ENCODE measurements at regions not wholly inside any gene's neighbourhood (a gene's known extent, or its start where the extent isn't known, plus 50 kb on each side); places are given as distances from the start of the nearest gene placed in this dataset.

DNA sequence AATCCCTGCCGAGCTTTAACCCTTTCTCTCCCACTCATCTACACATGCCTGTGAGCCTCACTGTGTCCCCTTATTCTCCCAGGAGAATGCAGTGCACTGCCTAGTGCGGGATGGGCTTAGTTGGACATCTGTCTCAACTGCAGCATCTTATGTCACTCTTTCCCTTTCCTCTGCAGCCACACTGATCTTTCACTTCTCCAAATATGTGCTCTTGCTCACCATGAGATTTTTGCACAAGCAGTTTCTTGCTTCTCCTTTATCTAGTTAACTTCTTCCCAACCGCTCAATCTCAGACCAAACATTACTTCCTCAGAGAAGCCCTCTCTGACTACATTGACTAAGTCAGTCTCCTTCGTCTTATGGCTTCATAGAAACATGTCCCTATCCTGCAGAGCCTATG lies 292.3 kb downstream of the KBTBD8 start:
- no peak for DNase-seq

DNA sequence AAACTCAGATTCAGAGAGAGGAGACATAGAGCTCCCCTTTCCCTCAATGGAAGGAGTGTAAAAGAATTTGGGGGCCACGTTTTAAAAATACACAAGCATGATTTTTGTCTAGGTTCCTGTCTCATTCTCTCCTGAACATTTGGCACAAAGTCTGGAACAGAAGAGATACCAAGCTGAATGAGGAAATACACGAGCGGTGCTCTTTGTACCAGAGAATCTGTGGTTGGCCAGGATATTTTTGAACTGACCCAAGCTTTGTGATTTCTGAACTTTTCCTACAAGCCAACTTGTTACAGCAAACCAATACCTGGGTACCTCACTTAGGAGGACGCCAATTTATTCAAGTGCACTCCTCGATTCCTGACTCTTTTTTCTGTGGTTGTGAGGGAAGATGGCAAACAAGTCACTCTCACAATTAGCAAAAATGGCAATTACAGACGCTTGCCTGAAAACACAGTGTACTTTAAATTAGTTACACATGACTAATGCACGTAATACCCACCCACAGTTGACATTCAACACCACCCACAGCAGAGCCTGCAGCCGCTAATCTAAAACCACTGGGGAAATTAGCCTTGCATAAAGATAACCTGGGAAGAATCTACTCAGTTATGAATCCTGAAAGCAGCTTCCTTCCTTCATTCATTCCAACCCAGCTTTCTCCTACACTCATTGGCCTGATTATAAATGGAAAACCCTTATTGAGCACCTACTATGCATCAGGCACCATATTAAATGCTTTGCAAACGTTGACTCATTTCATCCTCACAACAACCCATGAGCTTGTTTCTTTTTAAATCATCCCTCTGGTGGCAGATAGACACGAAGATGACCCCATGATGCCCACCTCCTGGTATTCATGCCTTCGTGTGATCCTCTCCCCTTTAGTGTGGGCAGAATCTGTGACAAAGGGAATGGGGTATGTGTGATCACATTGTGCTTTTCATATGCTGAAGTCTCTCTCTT lies 293.5 kb downstream of the KBTBD8 start:
- DNase-seq = no peak

DNA sequence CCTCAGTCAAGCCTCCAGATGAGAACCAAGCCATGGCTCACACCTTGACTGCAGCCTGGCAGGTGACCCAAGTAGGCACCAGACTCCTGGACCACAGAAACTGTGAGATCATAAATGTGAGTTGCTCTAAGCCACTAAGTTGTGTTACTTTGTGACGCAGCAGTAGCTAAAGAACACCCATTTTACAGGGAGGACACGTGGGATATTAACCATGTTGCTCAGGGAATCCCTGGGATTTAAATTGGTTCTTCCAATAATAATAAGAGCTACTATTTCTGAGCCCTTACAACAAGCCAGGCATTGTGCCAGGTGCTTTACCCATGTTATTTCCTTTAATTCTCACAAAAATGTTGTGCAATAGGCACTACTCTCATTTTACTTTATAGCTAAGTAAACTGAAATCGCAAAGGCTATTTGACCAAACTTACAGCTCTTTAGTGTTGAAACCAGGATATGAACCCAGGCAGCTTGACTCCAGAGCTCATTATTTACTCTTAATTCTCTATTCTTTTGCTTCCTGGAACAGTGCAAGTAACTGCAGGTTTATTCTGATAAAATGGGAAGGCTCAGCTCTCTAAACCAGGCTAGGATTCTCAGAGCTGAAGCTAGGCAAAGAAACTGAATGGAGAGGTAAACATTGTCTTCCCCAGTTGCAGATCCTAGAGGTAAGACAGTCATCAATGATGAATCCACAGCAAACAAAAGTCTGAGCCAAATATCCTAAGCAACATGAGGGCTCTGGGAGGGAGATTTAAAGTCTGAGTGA lies 294.4 kb downstream of the KBTBD8 start:
- DNase-seq = no peak

DNA sequence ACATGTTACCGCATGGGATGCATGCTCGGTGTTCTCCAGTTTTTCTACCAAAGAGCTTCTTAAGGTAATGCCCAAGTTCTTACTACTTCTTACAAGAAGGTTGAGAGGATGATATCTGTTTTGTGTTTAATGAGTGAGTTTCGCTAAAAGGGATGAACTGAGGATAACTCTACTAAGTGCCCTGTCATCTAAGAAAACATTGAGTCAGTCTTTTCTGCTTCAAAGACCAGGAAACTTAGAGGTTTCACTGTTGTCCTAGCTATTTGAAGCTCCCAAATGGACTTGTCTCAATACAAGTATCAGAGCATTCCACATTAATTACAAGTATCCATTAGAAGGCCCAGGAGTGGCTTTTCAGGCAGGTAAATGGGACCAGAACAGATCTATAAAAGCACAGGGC lies 296.2 kb downstream of the KBTBD8 start:
- DNase-seq = no peak

DNA sequence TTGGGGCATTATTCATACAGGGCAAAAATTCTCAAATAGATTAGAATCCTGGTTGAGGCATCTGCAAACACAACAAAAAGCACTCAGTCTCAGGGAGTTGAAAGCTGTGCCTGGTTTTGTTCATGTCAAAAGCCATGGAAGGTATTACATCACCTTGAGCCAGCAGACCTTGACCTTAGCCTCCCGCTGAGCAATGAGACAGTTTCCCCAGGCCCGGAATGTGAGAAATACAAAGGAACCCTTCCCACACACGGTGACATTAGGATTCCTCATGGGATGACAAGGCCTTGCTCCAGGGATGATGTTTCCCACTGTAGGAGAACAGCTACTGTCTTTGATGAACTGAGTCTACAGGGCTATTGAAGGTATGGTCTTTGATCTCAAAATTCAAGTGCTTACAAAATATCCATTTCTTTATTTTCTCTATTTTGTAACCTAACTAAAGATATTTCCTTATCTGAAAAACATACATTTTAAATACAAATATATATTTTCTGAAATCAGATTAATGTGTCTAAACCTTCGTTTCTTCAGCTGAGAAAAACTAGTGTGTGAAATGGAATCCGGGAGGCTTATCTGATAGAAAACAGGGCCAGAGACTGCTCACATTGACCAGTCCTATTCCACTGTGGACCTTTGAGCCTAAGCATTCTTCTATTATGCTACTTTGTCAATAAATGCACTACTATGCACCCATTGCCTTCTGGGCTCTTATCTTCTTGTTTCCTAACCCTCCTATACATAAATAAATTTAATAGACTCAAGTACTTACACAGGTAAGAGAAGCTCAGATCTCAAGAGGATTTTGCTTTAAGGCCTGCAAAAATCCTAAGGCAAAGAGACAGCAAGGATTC lies 298.2 kb downstream of the KBTBD8 start:
- DNase-seq = no peak

DNA sequence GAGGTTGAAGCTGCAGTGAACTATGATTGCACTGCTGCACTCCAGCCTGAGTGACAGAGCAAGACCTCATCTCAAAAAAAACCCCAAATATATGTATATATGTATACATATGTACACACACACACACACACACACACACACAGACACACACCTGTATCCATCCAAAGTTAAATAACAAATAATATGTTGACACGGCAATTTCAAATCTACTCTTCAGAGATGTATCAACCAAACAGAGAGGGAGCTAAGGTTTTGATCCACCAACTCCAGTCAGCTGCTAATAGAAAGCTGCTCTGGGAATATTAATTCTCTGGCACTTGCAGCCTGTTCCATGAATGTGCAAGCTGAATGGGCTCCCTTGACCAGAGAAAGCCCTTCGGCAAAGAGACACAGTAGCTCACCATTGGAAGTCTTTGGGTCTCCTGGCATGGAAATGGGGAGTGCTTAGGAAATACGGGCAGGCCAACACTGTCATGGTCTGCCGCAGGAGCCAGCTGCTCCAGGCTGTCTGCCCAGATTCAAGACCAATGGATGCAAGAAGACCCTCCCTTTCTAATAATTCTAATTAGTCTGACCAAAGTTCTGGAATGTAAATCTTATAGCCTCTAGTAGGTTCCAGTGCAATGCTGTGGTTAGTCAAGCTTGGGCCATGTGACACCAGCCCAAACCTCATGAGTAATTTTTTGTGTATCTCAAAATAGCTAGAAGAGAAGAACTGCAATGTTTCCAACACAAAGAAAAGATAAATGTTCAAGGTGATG lies 299.8 kb downstream of the KBTBD8 start:
- no peak for DNase-seq

DNA sequence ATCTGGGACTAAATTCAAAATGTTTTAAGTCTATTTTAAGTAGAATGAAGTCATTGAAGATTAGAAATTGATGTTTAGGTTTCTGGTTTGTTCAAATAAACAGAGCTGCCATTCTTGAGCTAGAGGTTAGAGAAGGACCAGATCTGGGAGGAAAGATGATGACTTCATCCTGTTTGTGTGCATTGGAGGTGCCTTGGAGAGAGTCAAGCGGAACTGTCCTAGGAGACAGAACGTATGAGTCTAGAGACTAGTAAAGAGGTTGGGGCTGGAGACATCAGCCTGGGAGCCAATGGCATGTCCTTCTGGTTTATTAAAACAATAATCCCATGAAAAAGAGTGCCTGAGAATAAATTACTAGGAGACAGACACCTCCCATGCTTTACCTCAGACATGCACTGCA lies 303.4 kb downstream of the KBTBD8 start:
- DNase-seq = no peak

DNA sequence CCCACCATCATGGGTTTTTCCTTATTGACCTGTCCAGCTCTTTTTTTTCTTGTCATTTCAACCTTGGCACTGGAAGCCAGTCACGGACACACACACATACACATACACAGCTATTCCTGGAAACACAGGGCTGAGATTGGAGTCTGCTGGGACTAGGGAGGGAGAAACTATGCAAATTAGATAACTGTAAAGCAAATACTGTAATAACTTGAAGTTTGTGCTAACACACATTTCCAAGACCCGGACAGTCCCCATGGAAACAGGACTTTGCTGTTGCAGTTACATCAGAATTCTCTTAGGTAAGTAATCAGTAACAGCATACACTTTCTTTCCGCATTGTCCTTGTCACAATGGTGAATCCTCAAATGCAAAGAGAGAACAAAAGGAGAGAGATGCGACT lies 304.4 kb downstream of the KBTBD8 start:
- DNase-seq = no peak

DNA sequence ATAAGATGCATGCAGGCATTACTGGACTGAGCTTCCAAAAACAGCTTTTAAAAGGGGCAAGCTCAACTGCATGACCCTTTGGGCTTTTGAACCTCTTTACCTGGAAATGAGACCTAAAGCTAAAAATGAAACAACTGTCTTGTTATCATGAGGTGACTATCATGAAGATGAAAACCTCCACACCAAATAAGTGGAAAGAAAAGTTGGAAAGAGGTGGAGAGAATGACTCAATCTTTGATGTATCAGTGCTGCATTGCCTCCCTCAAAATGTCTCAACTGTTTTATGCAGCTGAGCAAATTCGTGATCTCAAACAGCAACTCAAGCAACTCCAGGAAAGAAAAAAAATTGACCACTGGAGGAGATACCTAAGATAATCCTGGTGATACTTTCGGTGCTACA lies 307.1 kb downstream of the KBTBD8 start:
- no peak for DNase-seq

DNA sequence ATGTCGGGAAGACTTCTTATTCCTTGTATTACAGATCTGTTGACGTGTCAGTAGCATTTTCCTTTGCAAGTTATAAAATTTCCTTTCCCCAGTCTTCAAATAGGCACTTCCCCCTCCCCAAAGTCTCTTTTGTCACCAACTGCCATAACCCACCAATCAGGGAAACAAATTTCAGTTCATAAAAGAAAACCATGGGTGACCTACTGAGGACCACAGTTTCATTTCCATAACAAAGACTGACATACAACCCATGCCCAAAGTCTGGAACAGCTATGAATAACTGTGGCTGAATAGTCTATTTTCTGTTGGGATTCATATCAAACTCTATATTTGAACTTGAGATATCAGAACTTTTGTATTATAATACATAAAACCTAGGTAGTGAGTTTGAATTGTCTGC lies 307.8 kb downstream of the KBTBD8 start:
- DNase-seq = no peak

DNA sequence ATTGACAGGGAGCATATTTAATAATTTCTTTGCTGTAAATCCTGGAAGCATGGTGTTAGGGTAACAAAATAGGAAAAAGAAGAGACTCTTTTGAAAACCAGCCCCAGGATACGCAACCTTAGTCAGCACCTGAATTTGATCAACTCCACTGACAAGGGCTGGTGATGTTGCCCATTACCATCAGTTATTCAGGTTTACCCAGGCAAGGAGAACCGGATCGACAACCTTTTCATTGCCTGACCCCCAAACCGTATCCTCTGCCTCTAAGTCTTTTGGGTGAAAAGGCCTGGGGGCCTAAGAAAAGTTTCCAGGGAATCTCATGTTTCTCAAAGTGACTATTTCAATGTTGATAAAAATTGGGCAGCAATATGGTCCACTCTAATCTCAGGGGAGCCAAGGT lies 313.3 kb downstream of the KBTBD8 start:
- DNase-seq = no peak

DNA sequence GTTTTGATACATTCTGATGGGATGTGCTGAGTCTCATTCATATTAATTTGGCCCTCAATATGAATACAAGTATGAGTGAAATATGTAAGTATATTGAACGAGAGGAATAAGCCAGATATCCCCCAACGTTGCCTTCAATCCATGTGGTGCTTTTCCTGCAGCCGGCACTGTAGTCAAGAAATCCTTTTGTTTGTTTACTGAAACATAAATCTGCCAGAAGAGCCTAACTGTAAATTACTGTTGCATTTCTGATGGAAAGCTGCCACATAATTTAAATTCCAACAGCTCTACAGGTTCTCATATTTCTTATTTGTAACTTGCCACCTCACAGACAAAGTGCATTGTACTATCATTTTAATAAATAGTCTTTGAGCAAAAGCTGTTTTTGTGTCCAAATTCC lies 314.0 kb downstream of the KBTBD8 start:
- no peak for DNase-seq

DNA sequence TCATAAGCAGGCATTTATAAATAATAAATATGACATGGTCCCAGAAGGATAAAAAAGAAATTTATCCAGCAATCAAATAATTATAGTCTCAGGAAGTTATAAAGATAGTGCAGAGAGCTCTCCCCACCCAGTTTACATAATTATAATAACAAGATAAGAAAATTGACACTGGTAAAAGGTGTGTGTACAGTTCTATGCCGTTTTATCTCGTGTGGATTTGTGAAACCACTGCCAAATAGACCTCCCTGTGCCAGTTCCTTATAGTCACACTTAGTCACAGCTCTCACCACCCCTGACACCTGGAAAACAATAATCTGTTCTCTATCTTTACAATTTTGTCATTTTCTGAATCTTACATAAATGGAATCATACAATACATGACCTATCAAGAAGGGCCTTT lies 320.1 kb downstream of the KBTBD8 start:
- DNase-seq = no peak

DNA sequence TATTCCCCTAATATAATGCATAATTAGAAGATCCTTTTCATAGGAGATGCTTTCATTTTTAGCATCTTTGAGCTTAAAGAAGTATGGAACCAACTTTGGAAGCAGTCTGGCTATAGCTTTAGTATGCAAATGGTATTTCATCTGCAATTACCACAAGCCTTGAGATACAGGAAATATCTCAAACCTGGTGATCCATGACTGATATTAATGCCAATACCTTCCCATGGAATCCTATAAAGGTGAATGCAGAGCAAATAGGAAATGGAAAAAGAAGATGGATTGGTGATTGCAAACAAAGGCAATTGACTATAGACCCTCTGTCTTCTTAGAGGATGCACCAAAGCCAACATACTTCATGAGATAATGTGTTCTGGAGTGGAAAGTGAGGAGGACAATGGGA lies 326.4 kb downstream of the KBTBD8 start:
- no peak for DNase-seq

Data from NCI-H187 (cell line).